Hepatocyte (in vitro differentiated cells): ENCODE measurements at regions not wholly inside any gene's neighbourhood (a gene's known extent, or its start where the extent isn't known, plus 50 kb on each side); places are given as distances from the start of the nearest gene placed in this dataset.
"Not testable (repeated sequence)": the region's sequence is repeated elsewhere in the genome, so short reads cannot be mapped to it uniquely, and the experiment has no call there.

Source experiments
- DNase-seq: peaks from one replicate; pipeline ENCODE4 v3.0.0-alpha.2; 2016; ENCODE audit warnings: low spot score
- H2AFZ ChIP-seq: fragments of 200-600 bp; sonication (generic); 2 replicates; pipeline ENCODE4 v1.6.0; 2016; ENCODE audit warnings: antibody characterized with exemption, mild to moderate bottlenecking
- H3K27ac ChIP-seq: fragments of 200-600 bp; sonication (generic); 2 replicates; pipeline ENCODE4 v1.5.1; 2016; ENCODE audit warnings: mild to moderate bottlenecking
- H3K27me3 ChIP-seq: fragments of 200-600 bp; sonication (generic); 2 replicates; pipeline ENCODE4 v1.6.1; 2016
- H3K36me3 ChIP-seq: fragments of 200-600 bp; sonication (generic); replicated peaks from 2 replicates; pipeline ENCODE4 v1.5.1; 2016; ENCODE audit warnings: low read depth; ENCODE audit not compliant: insufficient read depth
- H3K4me1 ChIP-seq: fragments of 200-600 bp; sonication (generic); 2 replicates; pipeline ENCODE4 v1.5.1; 2016; ENCODE audit warnings: mild to moderate bottlenecking, moderate library complexity; ENCODE audit not compliant: insufficient read depth
- H3K4me2 ChIP-seq: fragments of 200-600 bp; sonication (generic); 2 replicates; pipeline ENCODE4 v1.6.0; 2016
- H3K4me3 ChIP-seq: fragments of 200-600 bp; sonication (generic); 2 replicates; pipeline ENCODE4 v1.5.1; 2016; ENCODE audit warnings: mild to moderate bottlenecking
- H3K79me2 ChIP-seq: fragments of 200-600 bp; sonication (generic); 2 replicates; pipeline ENCODE4 v1.6.0; 2017; ENCODE audit warnings: mild to moderate bottlenecking
- H3K9me2 ChIP-seq: fragments of 200-600 bp; sonication (generic); replicated peaks from 2 replicates; pipeline ENCODE4 v1.6.0; 2017; ENCODE audit warnings: mild to moderate bottlenecking; ENCODE audit not compliant: insufficient read depth
- H3K9me3 ChIP-seq: fragments of 200-600 bp; sonication (generic); 2 replicates; pipeline ENCODE4 v1.5.1; 2016; ENCODE audit warnings: low read depth, mild to moderate bottlenecking
- H4K20me1 ChIP-seq: fragments of 200-600 bp; sonication (generic); 2 replicates; pipeline ENCODE4 v1.6.0; 2016; ENCODE audit warnings: mild to moderate bottlenecking; ENCODE audit not compliant: insufficient read depth, poor library complexity, severe bottlenecking
- EZH2 ChIP-seq: fragments of 200-600 bp; sonication (generic); IDR thresholded peaks from 2 replicates; pipeline ENCODE4 v1.6.1; 2016; ENCODE audit warnings: antibody characterized with exemption, mild to moderate bottlenecking, borderline replicate concordance
- EZH2phosphoT487 ChIP-seq: fragments of 200-600 bp; sonication (generic); IDR thresholded peaks from one replicate; pipeline ENCODE4 v1.6.1; 2018; ENCODE audit warnings: antibody characterized with exemption, mild to moderate bottlenecking, low read depth, moderate library complexity; ENCODE audit not compliant: unreplicated experiment, severe bottlenecking
- WGBS: methylation state at CpG from one replicate; pipeline ENCODE4 v1.1.6; 2016; ENCODE audit warnings: low lambda C conversion rate; ENCODE audit errors: missing lambda C conversion rate; 5-methylcytosine and 5-hydroxymethylcytosine counted together
- TF ChIP-seq, protein P1 (sequence below): fragments of 200-600 bp; sonication (generic); IDR thresholded peaks from 2 replicates; pipeline ENCODE4 v1.5.1; 2016; ENCODE audit warnings: antibody characterized with exemption, mild to moderate bottlenecking; ENCODE audit not compliant: poor library complexity

DNA sequence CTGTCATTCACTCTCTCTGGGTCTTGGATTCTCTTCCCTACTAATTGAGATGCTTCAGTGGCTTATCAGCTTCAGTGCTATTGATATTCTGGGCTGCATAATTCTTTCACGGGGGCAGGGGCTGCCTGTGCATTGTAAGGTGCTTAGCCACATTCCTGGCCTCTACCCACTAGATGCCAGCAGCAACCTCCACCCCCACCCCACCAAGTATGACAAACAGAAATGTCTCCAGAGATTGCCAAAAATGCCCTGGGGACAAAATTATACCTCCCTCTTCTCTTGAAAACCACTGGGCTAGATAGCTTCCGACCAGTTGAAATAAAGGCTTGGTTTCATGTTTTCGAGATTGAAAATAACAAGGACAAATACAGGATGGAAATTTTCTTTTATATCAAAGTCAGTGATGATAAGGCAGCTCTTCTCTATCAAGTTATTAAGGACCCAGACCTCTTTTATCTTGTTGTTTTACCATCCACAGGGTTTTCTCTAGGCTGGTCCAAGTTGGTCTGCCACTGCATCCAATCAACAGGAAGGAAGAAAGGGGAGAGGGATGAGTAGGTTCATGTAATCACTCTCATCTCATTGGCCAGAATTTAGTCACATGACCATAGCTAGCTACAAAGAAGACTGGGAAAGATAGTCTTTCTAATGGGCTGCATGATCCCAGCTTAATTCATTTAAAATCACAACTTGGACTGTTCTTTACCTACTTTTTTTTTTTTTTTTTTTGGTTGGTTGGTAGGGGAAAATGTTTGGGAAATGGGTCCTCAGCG, 92.1 kb upstream of the RANBP3L start:
- H3K79me2 ChIP-seq: no peaks in the 10 kb centered on the region
- H2AFZ ChIP-seq: no peak overlapping the region
- WGBS: 85% methylated on average over 4 of the region's 4 CpGs
- H3K27me3 ChIP-seq: no peaks in the 10 kb centered on the region
- no peaks in the 10 kb centered on the region for H4K20me1 ChIP-seq
- no peak overlapping the region for H3K4me2 ChIP-seq
- no peak overlapping the region for H3K4me3 ChIP-seq
- no peak overlapping the region for H3K27ac ChIP-seq
- H3K9me2 ChIP-seq: no peaks in the 10 kb centered on the region
- H3K9me3 ChIP-seq: no peaks in the 10 kb centered on the region
- TF ChIP-seq EZH2: no peak
- H3K4me1 ChIP-seq: peaks cover 5% of the 10 kb centered on the region
- DNase-seq: no peak
- H3K36me3 ChIP-seq: no peaks in the 10 kb centered on the region

DNA sequence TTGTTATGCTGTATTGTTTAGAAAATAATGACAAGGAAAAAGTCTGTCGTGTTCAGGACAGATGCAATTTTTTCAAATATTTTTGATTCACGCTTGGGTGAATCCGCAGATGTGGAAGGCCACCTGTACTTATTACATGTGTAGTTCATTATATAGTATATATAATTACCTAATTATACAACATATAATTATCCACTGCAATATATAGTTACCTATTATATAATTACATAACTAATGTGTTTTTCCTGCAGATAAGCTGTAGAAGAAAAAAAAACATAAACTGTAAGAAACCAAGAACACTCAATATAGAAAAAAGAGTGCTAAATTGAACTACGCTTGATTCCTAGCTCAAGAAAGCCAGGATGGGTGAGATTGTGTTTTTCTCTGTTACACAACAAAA, 93.6 kb upstream of the RANBP3L start:
- peaks cover 5% of the 10 kb centered on the region for H3K4me1 ChIP-seq
- H3K4me3 ChIP-seq: no peak overlapping the region

DNA sequence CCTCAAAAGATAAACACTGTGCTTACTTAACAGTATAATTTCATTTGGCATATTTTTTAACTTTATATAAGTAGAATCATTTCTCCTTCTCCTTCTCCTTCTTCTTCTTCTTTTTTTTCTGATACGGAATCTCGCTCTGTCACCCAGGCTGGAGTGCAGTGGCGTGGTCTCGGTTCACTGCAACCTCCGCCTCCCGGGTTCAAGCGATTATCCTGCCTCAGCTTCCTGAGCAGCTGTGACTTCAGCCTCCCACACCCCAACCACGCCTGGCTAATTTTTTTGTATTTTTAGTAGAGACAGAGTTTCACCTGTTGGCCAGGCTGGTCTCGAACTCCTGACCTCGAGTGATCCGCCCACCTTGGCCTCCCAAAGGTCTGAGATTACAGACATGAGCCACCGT, 94.2 kb upstream of the RANBP3L start:
- H3K9me2 ChIP-seq, H3K4me1 ChIP-seq, H3K79me2 ChIP-seq, H3K4me3 ChIP-seq, H3K27ac ChIP-seq, H2AFZ ChIP-seq, H3K4me2 ChIP-seq, H4K20me1 ChIP-seq, H3K36me3 ChIP-seq, DNase-seq, H3K27me3 ChIP-seq, H3K9me3 ChIP-seq: not testable (repeated sequence)
- WGBS: 86% methylated on average over 12 of the region's 12 CpGs

More for the DNA sequence above, 93.6 kb upstream of the RANBP3L start:
- H3K4me2 ChIP-seq: no peak overlapping the region
- no peaks in the 10 kb centered on the region for H3K79me2 ChIP-seq
- 94% methylated on average over 4 of the region's 4 CpGs for WGBS
- H3K36me3 ChIP-seq: no peaks in the 10 kb centered on the region
- H2AFZ ChIP-seq: no peak overlapping the region
- no peaks in the 10 kb centered on the region for H3K27me3 ChIP-seq
- no peak for DNase-seq
- TF ChIP-seq, protein P1, sequence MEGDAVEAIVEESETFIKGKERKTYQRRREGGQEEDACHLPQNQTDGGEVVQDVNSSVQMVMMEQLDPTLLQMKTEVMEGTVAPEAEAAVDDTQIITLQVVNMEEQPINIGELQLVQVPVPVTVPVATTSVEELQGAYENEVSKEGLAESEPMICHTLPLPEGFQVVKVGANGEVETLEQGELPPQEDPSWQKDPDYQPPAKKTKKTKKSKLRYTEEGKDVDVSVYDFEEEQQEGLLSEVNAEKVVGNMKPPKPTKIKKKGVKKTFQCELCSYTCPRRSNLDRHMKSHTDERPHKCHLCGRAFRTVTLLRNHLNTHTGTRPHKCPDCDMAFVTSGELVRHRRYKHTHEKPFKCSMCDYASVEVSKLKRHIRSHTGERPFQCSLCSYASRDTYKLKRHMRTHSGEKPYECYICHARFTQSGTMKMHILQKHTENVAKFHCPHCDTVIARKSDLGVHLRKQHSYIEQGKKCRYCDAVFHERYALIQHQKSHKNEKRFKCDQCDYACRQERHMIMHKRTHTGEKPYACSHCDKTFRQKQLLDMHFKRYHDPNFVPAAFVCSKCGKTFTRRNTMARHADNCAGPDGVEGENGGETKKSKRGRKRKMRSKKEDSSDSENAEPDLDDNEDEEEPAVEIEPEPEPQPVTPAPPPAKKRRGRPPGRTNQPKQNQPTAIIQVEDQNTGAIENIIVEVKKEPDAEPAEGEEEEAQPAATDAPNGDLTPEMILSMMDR: no peak
- no peak for TF ChIP-seq EZH2
- TF ChIP-seq EZH2phosphoT487: no peak
- H3K9me2 ChIP-seq: no peaks in the 10 kb centered on the region
- no peak overlapping the region for H3K27ac ChIP-seq
- no peaks in the 10 kb centered on the region for H3K9me3 ChIP-seq
- H4K20me1 ChIP-seq: no peaks in the 10 kb centered on the region

DNA sequence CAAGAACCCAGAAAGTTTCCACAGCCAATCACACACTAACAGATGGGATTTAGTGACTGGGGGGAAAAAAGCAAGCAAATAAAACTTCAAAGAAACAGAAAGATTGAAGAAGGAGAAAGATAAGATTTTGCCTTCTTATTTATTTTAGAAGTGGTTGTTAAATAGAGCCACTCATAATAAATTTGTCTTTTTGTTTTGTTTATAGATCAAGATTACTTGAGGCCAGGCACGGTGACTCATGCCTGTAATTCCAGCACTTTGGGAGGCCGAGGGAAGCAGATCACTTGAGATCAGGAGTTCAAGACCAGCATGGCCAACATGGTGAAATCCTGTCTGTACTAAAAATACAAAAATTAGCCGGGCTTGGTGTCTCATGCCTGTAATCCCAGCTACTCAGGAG, 94.9 kb upstream of the RANBP3L start:
- peaks cover 5% of the 10 kb centered on the region for H3K4me1 ChIP-seq
- H3K4me2 ChIP-seq: no peak overlapping the region
- H2AFZ ChIP-seq: no peak overlapping the region
- H3K9me2 ChIP-seq: no peaks in the 10 kb centered on the region
- H3K79me2 ChIP-seq: no peaks in the 10 kb centered on the region
- H3K27ac ChIP-seq: peak overlapping the region; percentile 35
- no peaks in the 10 kb centered on the region for H4K20me1 ChIP-seq
- no peaks in the 10 kb centered on the region for H3K36me3 ChIP-seq
- H3K4me3 ChIP-seq: no peak overlapping the region
- WGBS: 16% methylated on average over 3 of the region's 3 CpGs
- no peak for DNase-seq
- no peaks in the 10 kb centered on the region for H3K27me3 ChIP-seq
- TF ChIP-seq EZH2phosphoT487: no peak
- no peak for TF ChIP-seq EZH2
- TF ChIP-seq, protein P1: no peak
- no peaks in the 10 kb centered on the region for H3K9me3 ChIP-seq
